ENCODE measurements at regions not wholly inside any gene's neighbourhood (a gene's known extent, or its start where the extent isn't known, plus 50 kb on each side); places are given as distances from the start of the nearest gene placed in this dataset.

- DNase-seq, result no peak
These were observed 56.1 kb upstream of the DYRK2 start for GRCh38 chr12:67592228-67593011.

DNA sequence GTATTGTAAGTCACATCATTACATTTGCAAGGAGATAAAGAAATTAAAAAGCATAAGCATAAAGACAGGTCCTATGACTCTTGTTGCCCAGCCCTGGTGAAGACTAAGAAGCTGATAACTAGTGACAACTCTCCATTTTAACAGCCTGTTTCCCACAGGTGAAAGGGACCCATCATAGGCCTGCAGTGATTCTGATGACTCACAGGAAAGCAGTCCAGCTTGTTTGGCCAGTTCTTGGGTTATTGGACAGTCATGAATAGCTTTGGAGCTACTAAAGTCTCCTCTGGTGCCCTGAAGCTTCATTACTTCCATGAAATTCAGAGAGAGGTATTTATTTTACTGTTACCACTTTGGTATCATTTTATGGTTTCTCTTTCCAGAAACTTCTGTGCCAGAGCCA, 55.5 kb upstream of the DYRK2 start:
- no peak for DNase-seq

DNA sequence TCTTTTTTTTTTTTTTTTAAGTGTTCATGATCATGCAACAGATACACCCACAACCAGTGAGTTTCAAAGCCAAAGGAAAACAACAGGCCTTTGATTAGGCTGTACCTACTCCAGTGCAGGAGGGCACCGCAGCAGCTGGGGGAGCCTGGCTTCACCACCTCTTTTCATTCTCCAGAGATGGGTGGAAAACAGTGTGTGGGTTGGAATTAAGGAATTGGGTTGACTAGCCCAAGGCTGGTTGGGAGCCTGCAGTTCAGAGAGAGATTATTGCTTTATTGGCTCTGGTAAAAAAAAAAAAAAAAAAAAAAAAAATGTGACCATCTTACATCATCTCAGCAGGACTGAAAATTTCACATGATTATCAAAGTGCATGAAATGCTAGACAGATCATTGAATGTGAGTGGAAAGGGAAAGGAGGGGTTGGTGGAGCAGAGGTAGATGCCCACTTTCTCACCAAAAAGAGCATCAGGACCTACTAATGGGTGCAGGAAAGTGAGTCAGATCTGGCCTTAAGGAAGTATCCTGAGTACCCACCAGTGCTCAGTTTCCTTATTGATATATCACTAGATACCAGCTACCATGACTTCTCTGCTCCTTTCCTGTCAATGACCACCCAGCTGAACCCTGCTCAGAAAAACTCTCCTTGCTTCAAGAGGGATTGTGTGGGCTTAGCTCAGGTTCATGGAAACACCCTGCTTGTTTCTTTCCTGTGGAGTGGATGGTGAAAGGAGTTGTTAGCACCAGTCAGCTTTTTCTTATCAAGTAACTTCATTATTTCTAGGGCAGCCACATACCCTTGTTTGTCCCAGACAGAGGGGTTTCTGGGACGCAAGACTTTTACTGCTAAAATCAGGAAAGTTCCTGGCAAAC, 54.8 kb upstream of the DYRK2 start:
- DNase-seq, result no peak

GRCh38 chr12:67594888-67595287, 53.7 kb upstream of the DYRK2 start:
- no peak for DNase-seq

- DNase-seq, result no peak
These were observed 53.2 kb upstream of the DYRK2 start for GRCh38 chr12:67595365-67595764.

DNA sequence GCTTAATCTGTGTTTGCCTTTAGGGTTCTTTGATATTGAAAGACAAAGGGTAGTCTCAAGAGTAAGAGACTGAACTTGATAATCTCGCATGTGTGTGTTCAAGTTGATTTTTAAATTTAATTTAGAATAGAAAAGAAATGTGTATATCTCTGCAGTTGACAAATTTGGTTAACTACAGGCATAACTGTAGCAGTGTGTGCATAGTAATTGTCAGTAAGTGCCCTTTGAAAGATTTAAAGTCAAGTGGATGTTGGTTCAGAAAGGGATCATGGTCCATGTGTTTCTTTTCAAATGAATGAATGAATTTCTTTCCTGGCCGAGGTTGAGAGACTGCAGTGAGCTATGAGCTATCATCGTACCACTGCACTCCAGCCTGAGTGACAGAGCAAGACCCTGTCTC, 49.9 kb upstream of the DYRK2 start:
- no peak for DNase-seq

All from stimulated activated CD4-positive, alpha-beta T cell treated with anti-CD3 and anti-CD28 coated beads, Interleukin-12 subunit alpha, Interleukin-12 subunit beta, amount 100 ng/mL, for 4 hours (primary cell).